LNCaP clone FGC (cell line): ENCODE measurements at regions not wholly inside any gene's neighbourhood (a gene's known extent, or its start where the extent isn't known, plus 50 kb on each side); places are given as distances from the start of the nearest gene placed in this dataset.

Experiments
- DNase-seq: peaks from one replicate; pipeline ENCODE4 v3.0.0-alpha.2; 2011; ENCODE audit warnings: low read depth
- H3K4me3 ChIP-seq: 2 replicates; pipeline ENCODE4 v1.5.1; 2011; ENCODE audit warnings: mild to moderate bottlenecking, low read depth, low read length, control low read depth
- TF ChIP-seq, protein P1 (sequence below): IDR thresholded peaks from 2 replicates; pipeline ENCODE4 v1.5.1; 2012; ENCODE audit warnings: mild to moderate bottlenecking; ENCODE audit not compliant: control insufficient read depth, insufficient read depth; ENCODE audit errors: extremely low read depth

DNA sequence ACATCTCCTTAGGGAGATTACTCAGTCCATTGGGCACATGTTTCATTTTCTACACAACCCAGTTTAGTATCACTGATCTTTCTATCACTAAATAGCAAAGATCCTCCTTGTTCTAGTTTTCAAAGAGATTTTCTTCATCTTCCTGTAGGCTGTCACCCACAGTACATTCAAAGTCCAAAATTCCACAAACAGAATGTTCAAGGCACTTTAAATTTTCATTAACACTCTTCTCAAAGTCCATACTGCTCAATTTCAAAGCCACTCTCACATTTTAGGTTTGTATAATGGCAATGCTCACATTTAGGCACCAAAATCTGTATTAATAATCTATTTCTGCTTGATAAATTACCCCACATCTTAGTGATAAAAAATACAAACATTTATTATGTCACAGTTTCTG is 152.8 kb downstream of the FSIP2 start:
- DNase-seq = no peak
- TF ChIP-seq, protein P1, sequence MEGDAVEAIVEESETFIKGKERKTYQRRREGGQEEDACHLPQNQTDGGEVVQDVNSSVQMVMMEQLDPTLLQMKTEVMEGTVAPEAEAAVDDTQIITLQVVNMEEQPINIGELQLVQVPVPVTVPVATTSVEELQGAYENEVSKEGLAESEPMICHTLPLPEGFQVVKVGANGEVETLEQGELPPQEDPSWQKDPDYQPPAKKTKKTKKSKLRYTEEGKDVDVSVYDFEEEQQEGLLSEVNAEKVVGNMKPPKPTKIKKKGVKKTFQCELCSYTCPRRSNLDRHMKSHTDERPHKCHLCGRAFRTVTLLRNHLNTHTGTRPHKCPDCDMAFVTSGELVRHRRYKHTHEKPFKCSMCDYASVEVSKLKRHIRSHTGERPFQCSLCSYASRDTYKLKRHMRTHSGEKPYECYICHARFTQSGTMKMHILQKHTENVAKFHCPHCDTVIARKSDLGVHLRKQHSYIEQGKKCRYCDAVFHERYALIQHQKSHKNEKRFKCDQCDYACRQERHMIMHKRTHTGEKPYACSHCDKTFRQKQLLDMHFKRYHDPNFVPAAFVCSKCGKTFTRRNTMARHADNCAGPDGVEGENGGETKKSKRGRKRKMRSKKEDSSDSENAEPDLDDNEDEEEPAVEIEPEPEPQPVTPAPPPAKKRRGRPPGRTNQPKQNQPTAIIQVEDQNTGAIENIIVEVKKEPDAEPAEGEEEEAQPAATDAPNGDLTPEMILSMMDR = no peak
- H3K4me3 ChIP-seq = no peak overlapping the region

DNA sequence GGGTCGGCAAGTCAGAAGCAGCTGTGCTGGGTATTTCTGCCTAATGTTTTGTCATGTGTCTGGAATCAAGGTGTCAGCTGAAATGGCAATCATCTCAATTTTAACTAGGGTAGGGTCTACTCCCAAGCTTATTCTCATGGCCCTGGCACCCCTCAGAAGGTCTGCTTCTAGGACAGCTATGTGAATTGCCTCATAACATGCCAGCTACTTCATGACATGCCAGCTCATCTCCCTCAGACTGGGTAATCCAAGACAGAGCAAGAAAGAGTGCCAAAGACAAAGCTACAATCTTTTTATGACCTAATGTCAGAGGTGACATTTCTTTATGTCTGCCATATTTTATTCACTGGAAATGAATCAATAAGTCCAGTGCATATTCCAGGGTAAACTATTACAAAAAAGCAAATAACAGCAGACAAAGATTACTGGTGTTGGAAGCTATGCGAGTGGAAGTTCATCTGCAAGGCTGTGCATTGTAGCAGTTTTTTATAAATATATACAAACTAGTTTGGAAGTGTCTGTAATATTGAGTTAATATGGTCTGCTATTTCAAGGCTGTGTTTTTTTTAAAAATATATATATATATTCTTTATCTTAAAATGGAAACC is 153.3 kb downstream of the FSIP2 start:
- TF ChIP-seq, protein P1 = no peak

DNA sequence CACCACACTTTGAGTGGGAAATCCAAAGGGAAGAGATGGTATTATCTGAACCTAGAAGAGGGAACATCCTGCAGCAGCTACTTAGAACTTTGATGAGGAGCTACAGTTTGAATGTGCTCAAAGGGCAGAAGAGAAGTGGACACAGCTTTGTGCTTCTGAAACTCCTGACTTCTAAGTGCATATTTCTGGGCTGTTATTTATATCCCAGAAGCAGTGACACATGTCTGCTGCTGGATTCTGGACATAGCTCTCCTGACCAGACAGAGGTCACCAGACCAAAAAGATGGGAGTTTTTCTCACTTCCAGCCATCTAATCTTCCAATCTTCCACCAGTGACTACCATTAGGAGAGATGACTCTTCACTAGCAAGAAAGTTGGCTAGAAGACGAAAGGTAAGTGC is 153.9 kb downstream of the FSIP2 start:
- no peak overlapping the region for H3K4me3 ChIP-seq
- DNase-seq = no peak
- TF ChIP-seq, protein P1 = no peak

More for the DNA sequence above, 153.3 kb downstream of the FSIP2 start:
- DNase-seq = no peak
- H3K4me3 ChIP-seq = no peak overlapping the region

DNA sequence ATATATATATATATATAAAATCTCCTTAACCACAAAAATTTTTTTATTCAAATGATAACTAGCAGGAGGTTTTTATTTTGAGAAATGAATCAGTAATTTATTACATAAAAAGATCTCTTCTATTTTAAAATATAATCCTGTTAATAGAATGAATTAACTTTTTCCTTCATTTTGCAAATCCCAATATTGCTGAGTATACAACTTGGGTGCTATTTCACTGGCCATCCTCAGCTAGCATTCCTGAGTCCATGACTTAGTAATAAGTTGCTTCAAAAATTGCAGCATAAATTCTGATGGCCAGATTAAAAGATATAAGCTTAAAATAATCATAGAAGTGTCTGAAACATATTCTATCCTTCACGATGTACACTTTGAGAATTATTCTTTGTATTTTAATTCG is 155.6 kb downstream of the FSIP2 start:
- DNase-seq = no peak
- no peak overlapping the region for H3K4me3 ChIP-seq
- TF ChIP-seq, protein P1 = no peak

DNA sequence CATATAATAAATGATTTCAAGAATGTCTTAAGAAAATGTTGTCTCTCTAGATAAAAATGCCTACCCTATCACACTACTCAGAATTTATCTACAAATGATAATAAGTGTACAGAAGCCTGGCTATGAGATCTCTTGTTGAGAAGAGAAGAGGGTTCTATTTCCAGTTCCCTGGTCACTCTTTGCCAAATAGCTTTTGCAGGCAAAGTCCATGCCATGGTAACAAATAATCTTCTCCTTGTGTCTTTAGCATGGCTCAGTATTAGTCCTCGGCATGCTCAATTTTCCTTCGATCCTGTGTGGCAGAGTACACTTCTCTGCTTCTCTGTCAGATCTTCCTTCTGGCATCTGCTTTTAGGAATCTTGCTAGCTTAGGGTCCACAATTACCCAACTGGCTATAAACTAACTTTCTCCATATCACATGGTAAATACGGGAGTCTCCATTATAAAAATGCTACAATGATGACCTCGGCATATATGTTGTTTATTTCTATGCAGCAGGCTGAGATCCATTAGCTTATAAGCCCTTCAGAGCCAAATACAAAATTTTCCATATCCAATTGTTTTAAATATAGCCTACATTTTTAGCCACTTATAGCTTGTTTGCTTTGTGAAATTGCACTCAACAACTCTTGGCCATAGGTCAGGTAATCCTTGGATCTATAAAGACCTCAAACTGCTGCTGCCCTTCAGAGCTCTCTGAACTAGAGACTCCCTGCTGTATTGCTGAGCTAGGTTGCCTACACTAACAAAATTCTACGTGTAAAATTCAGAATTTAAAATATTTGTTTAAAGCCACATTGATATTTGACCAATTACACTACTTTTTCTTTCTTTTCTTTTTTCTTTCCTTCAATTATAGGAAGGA is 157.5 kb downstream of the FSIP2 start:
- H3K4me3 ChIP-seq = no peak overlapping the region
- no peak for DNase-seq
- TF ChIP-seq, protein P1 = no peak

DNA sequence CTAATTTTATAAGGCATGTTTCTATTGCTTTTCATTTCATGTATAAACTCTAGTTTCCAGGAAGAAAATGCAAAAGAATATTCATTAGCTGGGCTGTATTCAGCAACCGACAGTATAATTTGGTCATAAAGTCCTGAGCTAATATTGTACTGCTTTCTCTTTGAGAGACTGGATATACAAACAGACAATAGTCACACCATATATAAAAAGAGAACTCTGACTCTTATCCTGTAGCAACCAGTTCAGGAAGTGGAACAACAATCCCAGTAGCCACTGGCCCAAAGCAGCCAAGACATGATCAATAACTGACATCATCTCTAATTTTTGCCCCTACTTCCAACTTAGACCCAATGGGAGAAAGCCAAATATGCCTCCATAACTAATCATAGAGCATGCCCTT is 160.8 kb downstream of the FSIP2 start:
- TF ChIP-seq, protein P1 = no peak
- no peak overlapping the region for H3K4me3 ChIP-seq
- no peak for DNase-seq
